ENCODE measurements at regions not wholly inside any gene's neighbourhood (a gene's known extent, or its start where the extent isn't known, plus 50 kb on each side); places are given as distances from the start of the nearest gene placed in this dataset.

DNA sequence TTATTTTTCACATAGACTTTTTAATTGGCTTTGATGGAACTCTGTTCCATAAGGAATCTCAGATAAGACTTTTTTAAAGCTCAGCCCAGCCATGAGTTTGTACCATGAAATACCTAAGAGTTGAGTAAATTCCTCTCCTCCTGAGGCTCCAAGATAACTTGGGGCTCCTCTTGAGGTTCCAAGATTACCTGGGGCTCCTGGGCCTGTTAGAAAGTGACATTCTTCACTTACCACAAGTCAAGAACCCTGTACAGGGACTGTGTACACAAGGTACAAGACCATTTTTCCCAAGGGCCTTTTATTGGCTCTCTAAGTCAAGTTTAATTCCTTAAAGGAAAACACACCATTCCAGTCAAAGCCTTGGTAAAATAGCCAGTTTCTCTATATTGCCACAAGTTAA lies 111.3 kb upstream of the PRR20G start:
- DNase-seq (ENCODE audit: low read depth): no peak

- DNase-seq (ENCODE audit: low read depth): no peak
These were observed 108.6 kb upstream of the PRR20G start for GRCh38 chr3:127396473-127396872.

- no peak for DNase-seq (ENCODE audit: low read depth)
These were observed 108.0 kb upstream of the PRR20G start for GRCh38 chr3:127395663-127396355.

GRCh38 chr3:127394984-127395662 lies 107.3 kb upstream of the PRR20G start:
- DNase-seq (ENCODE audit: low read depth): no peak

DNA sequence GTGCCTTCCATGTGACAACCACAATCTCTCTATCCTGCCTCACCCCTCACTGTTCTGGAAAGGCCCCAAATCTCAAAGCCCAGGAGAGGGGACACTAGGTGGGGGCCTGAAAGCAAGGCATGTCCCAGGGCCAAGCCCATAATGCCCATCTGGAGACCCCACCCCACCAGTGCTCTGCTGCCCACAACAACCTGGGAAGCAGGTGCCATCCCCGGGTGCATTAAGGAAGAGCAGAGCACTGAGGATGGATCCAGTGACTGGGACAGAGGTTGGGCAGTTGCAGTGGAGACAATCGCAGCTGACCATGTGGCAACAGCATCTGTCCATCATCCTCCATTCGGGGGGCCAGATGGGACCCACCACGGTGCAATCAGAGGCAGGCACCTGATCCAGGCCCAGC lies 106.2 kb upstream of the PRR20G start:
- no peak for DNase-seq (ENCODE audit: low read depth)

DNA sequence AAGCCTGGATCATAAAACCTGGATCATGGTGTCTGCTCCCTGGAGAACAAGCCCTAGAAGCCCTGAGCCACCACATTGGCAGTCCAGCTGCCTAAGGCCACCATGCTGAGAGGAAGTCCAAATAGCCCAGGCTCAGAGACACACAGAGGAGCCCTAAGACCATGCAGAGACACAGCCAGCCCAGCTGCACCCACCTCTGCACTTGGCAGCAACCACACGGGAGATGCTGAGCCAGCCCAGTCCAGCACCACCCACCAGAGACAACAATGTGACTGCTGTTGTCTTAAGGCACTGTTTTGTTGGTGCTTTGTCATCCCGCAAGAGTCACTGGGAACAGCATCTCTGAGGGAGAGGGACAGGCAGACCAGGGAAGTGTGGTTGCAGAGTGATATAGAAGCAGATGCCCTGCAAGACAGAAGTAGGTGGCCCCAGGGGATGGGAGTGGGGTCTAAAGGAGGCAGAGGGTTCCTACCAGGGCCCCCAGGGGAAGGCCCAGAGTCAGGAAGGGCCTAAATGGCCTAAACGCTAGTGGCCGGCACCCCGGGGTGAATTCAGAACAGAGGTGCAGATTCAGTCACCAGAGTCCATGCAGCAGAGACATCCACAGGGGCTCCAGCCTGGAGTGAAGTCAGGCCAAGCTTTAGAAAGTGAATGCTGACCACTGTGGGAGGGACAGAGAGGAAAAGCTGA lies 105.4 kb upstream of the PRR20G start:
- DNase-seq (ENCODE audit: low read depth): no peak

DNA sequence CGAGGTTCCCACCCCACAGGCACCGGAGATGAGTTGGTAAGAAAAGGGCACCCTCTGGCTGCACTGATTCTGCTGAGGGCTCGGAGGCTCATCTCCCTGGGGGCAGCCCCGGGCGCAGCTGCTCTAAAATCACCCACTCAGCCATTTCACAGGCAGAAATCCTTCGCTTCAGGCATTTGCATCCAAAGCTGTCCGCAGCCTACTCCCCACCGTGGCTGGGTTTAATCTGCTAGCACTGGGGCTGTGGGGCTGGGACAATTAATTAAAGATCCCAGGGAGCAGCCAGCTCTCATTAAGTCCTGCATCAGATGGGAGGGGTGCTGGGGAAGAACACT lies 104.3 kb upstream of the PRR20G start:
- DNase-seq (ENCODE audit: low read depth): no peak

DNA sequence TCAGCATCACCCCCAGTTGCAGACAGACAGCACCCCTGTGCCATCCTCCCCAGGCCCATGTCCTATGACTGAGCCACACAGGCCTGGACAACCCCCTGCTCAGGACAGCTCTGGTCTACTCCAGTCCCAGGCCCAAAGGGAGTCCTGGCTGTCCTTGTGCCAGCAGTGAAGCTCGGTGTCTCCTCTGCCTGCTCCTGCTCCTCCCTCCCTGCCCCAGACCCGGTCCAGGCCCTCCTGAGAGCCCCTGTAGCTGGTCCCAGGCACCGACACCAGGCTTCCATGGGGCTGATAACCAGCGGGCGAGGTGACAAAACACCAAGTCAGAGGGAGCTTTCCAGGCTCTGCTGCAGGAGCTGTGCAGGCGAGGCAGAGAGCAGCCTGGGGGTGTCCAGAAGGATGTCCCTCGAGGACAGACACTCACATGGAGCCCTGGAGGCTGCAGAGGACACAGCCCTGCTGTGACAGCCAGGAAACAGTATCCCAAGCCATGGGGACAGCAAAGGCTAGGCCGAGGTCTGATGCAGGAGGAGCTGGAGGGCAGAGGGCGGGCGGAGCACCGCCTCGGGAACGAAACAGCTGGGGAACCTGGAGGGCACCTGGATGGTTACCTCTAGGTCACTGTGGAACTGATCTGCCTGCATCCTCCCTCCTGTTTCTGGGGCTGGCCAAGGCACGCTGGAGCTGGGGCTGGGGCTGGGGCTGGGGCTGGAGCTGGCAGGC lies 103.8 kb upstream of the PRR20G start:
- no peak for DNase-seq (ENCODE audit: low read depth)

DNA sequence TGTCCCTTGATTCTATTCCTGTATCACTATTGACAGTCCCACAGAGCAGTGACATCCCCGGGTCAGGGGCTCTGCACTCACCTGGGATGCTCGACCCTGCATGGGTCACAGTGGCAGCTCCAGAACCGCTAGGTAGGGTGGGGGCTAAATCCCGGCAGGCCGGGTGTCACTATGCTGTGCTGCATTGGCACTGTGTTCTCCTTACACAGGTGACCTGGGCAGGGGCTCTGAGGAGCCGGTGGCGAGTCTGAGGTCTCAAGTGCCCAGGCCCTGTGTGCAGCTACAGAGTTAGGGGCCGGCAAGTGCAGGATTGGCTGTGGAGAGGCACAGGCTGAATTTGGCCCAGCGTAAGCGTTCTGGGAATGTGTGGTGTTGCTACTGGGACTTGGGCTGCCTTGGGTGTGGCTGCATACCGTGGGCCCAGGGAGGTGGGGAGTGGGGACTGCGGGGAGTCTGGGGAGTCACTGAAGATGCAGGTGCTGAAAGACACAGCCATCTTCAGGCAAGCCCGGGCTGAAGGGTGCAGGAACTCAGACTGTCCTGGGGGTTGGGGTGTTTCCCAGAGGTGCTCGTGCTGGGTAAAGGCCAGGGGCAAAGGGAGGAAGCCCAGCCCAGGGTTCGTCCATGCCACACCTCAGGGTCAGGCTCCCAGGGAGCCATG lies 102.6 kb upstream of the PRR20G start:
- DNase-seq (ENCODE audit: low read depth): no peak

GRCh38 chr3:127389913-127390312 lies 102.1 kb upstream of the PRR20G start:
- no peak for DNase-seq (ENCODE audit: low read depth)

GRCh38 chr3:127389420-127389819 lies 101.6 kb upstream of the PRR20G start:
- DNase-seq (ENCODE audit: low read depth): no peak

DNA sequence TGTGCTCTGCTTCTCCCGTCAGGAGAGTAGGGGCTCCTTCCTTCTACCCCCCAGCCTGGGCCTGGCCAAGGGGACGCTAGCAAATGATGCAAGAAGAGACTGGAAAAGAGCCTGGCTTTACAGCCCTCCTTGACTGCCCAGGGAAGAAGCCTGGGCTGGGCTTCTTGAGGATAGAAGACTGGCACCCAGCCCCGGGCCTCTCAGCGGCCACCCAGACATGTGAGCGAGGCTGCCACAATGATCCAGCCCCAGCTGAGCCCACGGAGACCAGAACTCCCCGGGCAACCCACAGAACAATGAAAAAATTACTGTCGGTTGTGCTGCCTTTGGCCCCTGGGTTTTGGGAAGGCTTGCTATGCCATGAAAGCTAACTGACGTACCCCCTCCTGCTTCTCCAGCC lies 100.6 kb upstream of the PRR20G start:
- DNase-seq (ENCODE audit: low read depth): no peak

GRCh38 chr3:127387556-127388153 lies 99.8 kb upstream of the PRR20G start:
- no peak for DNase-seq (ENCODE audit: low read depth)

GRCh38 chr3:127387119-127387518 lies 99.3 kb upstream of the PRR20G start:
- no peak for DNase-seq (ENCODE audit: low read depth)

GRCh38 chr3:127386490-127386889 lies 98.6 kb upstream of the PRR20G start:
- DNase-seq (ENCODE audit: low read depth): no peak

GRCh38 chr3:127385540-127385870 lies 97.7 kb upstream of the PRR20G start:
- no peak for DNase-seq (ENCODE audit: low read depth)

GRCh38 chr3:127384717-127385539 lies 97.1 kb upstream of the PRR20G start:
- no peak for DNase-seq (ENCODE audit: low read depth)

DNA sequence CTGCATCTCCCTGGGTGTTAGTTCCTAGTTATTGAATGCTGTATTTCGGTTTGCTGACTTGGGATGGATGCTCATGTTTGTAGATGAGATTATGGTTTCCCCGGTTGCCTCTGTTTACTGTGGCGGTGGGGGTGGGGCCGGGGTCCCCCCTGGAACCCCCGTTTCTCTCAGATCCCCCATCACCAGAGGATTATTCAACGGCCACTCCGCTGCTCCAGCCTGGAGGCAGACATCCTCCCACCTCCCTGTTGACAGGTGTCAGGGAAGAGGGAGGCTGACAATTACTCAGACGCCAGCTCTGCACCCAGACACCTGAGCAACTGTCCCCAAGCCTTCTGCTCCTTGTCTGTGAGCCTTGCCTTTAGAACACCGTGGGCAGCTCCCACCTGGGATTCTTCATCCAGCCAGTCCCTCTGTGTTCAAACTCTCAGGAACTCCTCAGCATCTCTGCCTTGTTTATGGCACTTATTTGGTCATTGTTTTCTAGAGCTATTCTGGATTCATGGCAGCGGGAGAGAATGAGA lies 95.9 kb upstream of the PRR20G start:
- DNase-seq (ENCODE audit: low read depth): no peak

DNA sequence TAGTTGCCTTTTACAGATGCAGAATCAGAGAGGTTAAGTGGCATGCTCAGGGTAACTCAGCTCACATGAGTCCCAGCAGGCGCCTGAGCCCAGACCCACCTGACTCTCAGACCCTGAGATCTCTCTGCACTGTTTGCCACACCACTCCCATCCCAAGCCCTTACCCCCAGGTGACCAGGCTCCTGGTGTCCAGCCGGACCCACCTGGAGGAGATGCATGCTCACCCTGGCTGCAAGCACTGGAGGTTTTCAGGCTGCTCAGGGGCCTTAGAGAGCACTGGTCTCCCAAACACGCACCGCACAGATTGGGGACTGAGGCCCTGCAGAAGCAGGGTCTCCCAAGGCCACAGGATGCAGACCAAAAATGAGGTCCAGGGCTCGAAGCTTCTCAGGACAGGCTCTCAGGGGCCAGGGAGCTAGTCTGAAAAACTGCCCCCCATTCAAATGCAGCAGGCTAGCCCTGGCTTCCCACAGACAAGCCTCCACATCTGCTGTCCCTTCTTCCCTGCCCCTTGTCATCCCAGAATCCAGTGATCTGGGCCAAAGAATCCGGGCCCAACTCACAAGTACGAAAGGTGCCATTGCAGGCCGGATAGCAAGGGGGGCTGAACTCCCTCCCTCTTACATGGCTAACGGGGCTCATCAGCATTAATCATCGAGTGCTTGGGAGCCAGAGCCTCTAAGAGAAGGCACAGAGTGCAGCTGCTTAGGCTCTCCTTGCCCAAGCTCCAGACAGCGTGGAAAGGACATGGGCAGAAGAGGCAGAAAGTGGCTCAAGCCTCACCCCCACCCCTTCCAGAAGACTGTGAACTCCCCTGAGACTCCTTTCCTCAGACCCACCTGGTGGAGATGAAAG lies 90.2 kb upstream of the PRR20G start:
- DNase-seq (ENCODE audit: low read depth): no peak

Data from non-pigmented ciliary epithelial cell (primary cell).